HEK293 (cell line): ENCODE measurements at regions not wholly inside any gene's neighbourhood (a gene's known extent, or its start where the extent isn't known, plus 50 kb on each side); places are given as distances from the start of the nearest gene placed in this dataset.

ENCODE experiments used
- CTCF ChIA-PET: fragments of 350-600 bp; formaldehyde crosslinking; extraction: SDS; loops from one replicate; lab custom pipeline; 2021; ENCODE audit warnings: antibody characterized with exemption; lab: Yijun Ruan, JAX
- POLR2A ChIA-PET: fragments of 300-600 bp; formaldehyde crosslinking; extraction: SDS; loops from one replicate; lab custom pipeline; 2020; ENCODE audit warnings: antibody characterized with exemption, inconsistent platforms; lab: Yijun Ruan, JAX
- H3K27ac ChIP-seq: fragments of 200-500 bp; sonication (Bioruptor generic); 2 replicates; pipeline ENCODE4 v1.5.1; 2014; ENCODE audit warnings: low read depth, low read length, control low read depth, inconsistent platforms; ENCODE audit errors: extremely low read depth
- H3K36me3 ChIP-seq, 2 experiments: fragments of 200-500 bp in 1 of 2; sonication (Bioruptor generic) in 1 of 2; 1 replicate in 1 of 2; 2 replicates in 1 of 2; pipeline ENCODE4 v1.5.1; 2014 to 2017; ENCODE audit warnings: inconsistent platforms in 2 of 2, low read length in 2 of 2; ENCODE audit not compliant: control insufficient read depth in 2 of 2, insufficient read depth in 1 of 2
- H3K4me1 ChIP-seq: fragments of 200-500 bp; sonication (Bioruptor generic); 2 replicates; pipeline ENCODE4 v1.5.1; 2014; ENCODE audit warnings: mild to moderate bottlenecking, low read length, inconsistent platforms; ENCODE audit not compliant: control insufficient read depth, insufficient read depth
- H3K4me3 ChIP-seq: 2 replicates; pipeline ENCODE4 v1.5.1; 2011; ENCODE audit warnings: low read depth, mild to moderate bottlenecking, control low read depth, low read length, moderate library complexity
- H3K9me3 ChIP-seq: fragments of 200-500 bp; sonication (Bioruptor generic); 2 replicates; pipeline ENCODE4 v1.5.1; 2014; ENCODE audit warnings: low read depth, low read length, inconsistent platforms; ENCODE audit not compliant: control insufficient read depth, insufficient read depth
- BCL11B ChIP-seq: fragments of 450-650 bp; formaldehyde crosslinking; IDR thresholded peaks from 2 replicates; pipeline ENCODE4 v1.5.1; 2016; ENCODE audit warnings: low read depth, missing biosample characterization, missing genetic modification characterization
- GLI2 ChIP-seq: fragments of 450-650 bp; formaldehyde crosslinking; IDR thresholded peaks from 2 replicates; pipeline ENCODE4; 2017; ENCODE audit warnings: missing biosample characterization, missing genetic modification characterization, low read depth, borderline replicate concordance
- HOXD13 ChIP-seq: sonication (generic); formaldehyde crosslinking; IDR thresholded peaks from 2 replicates; pipeline ENCODE4 v1.8.0; 2022; ENCODE audit warnings: missing genetic modification reagents, borderline replicate concordance
- KLF10 ChIP-seq: fragments of 450-650 bp; IDR thresholded peaks from 2 replicates; pipeline ENCODE4 v1.5.1; 2018; ENCODE audit warnings: missing biosample characterization, mild to moderate bottlenecking, missing genetic modification characterization
- OVOL3 ChIP-seq: fragments of 450-650 bp; formaldehyde crosslinking; IDR thresholded peaks from 2 replicates; pipeline ENCODE4 v1.5.1; 2016; ENCODE audit warnings: missing biosample characterization, missing genetic modification characterization
- PRDM2 ChIP-seq: fragments of 450-650 bp; formaldehyde crosslinking; IDR thresholded peaks from 2 replicates; pipeline ENCODE4 v1.5.1; 2016; ENCODE audit warnings: missing biosample characterization, missing genetic modification characterization, borderline replicate concordance
- ZBTB1 ChIP-seq: fragments of 450-650 bp; formaldehyde crosslinking; IDR thresholded peaks from 2 replicates; pipeline ENCODE4 v1.5.1; 2016; ENCODE audit warnings: missing biosample characterization, missing genetic modification characterization
- ZBTB17 ChIP-seq: fragments of 450-650 bp; formaldehyde crosslinking; IDR thresholded peaks from 2 replicates; pipeline ENCODE4 v1.5.1; 2016; ENCODE audit warnings: missing biosample characterization, missing genetic modification characterization
- ZBTB20 ChIP-seq: fragments of 450-650 bp; formaldehyde crosslinking; IDR thresholded peaks from 2 replicates; pipeline ENCODE4 v1.5.1; 2016; ENCODE audit warnings: missing biosample characterization, missing genetic modification characterization
- ZFP41 ChIP-seq: fragments of 450-650 bp; formaldehyde crosslinking; IDR thresholded peaks from 2 replicates; pipeline ENCODE4 v1.5.1; 2016; ENCODE audit warnings: missing biosample characterization, missing genetic modification characterization, borderline replicate concordance
- ZFP69B ChIP-seq: fragments of 450-650 bp; formaldehyde crosslinking; IDR thresholded peaks from 2 replicates; pipeline ENCODE4 v1.5.1; 2016; ENCODE audit warnings: missing biosample characterization, missing genetic modification characterization
- ZNF10 ChIP-seq: fragments of 450-650 bp; formaldehyde crosslinking; IDR thresholded peaks from 2 replicates; pipeline ENCODE4 v1.5.1; 2017; ENCODE audit warnings: missing biosample characterization, missing genetic modification characterization
- ZNF140 ChIP-seq: fragments of 450-650 bp; formaldehyde crosslinking; IDR thresholded peaks from 2 replicates; pipeline ENCODE4 v1.5.1; 2016; ENCODE audit warnings: missing biosample characterization, missing genetic modification characterization
- ZNF202 ChIP-seq: fragments of 450-650 bp; formaldehyde crosslinking; IDR thresholded peaks from 2 replicates; pipeline ENCODE4 v1.5.1; 2016; ENCODE audit warnings: missing biosample characterization, missing genetic modification characterization, borderline replicate concordance
- ZNF211 ChIP-seq: fragments of 450-650 bp; formaldehyde crosslinking; IDR thresholded peaks from 2 replicates; pipeline ENCODE4 v1.5.1; 2016; ENCODE audit warnings: low read depth, missing biosample characterization, missing genetic modification characterization
- ZNF223 ChIP-seq: fragments of 450-650 bp; formaldehyde crosslinking; IDR thresholded peaks from 2 replicates; pipeline ENCODE4 v1.5.1; 2016; ENCODE audit warnings: missing biosample characterization, missing genetic modification characterization
- ZNF26 ChIP-seq: fragments of 450-650 bp; formaldehyde crosslinking; IDR thresholded peaks from 2 replicates; pipeline ENCODE4 v1.5.1; 2016; ENCODE audit warnings: missing biosample characterization, missing genetic modification characterization
- ZNF433 ChIP-seq: fragments of 450-650 bp; formaldehyde crosslinking; IDR thresholded peaks from 2 replicates; pipeline ENCODE4 v1.5.1; 2016; ENCODE audit warnings: missing biosample characterization, missing genetic modification characterization, low read depth
- ZNF488 ChIP-seq: fragments of 450-650 bp; formaldehyde crosslinking; IDR thresholded peaks from 2 replicates; pipeline ENCODE4 v1.5.1; 2016; ENCODE audit warnings: missing biosample characterization, missing genetic modification characterization
- ZNF510 ChIP-seq: fragments of 450-650 bp; formaldehyde crosslinking; IDR thresholded peaks from 2 replicates; pipeline ENCODE4 v1.5.1; 2018; ENCODE audit warnings: mild to moderate bottlenecking, missing genetic modification characterization, missing biosample characterization; ENCODE audit not compliant: insufficient replicate concordance
- ZNF514 ChIP-seq: fragments of 450-650 bp; formaldehyde crosslinking; IDR thresholded peaks from 2 replicates; pipeline ENCODE4 v1.5.1; 2016; ENCODE audit warnings: missing biosample characterization, missing genetic modification characterization
- ZNF561 ChIP-seq: fragments of 450-650 bp; IDR thresholded peaks from 2 replicates; pipeline ENCODE4 v1.5.1; 2018; ENCODE audit warnings: missing biosample characterization, missing genetic modification characterization, borderline replicate concordance
- ZNF626 ChIP-seq: fragments of 450-650 bp; sonication (Bioruptor Pico); formaldehyde crosslinking; IDR thresholded peaks from 2 replicates; pipeline ENCODE4 v1.5.1; 2018; ENCODE audit warnings: missing biosample characterization, missing genetic modification characterization, inconsistent platforms
- TF ChIP-seq, protein P1 (sequence below): fragments of 450-650 bp; formaldehyde crosslinking; IDR thresholded peaks from 2 replicates; pipeline ENCODE4 v1.5.1; 2017; ENCODE audit warnings: missing biosample characterization, mild to moderate bottlenecking, missing genetic modification characterization, moderate library complexity
- TF ChIP-seq, protein P2 (sequence below): fragments of 450-650 bp; formaldehyde crosslinking; IDR thresholded peaks from 2 replicates; pipeline ENCODE4; 2016; ENCODE audit warnings: missing biosample characterization, missing genetic modification characterization

- no peak for TF ChIP-seq PRDM2 (tag by site-specific recombination)
- TF ChIP-seq ZNF514 (tag by site-specific recombination): no peak
- no peak for TF ChIP-seq ZFP69B (tag by site-specific recombination)
- no peak for TF ChIP-seq ZBTB20 (tag by site-specific recombination)
- TF ChIP-seq BCL11B: no peak
- TF ChIP-seq ZNF26: no peak
- TF ChIP-seq HOXD13 (CRISPR knock-in tag): no peak
These were observed 234.1 kb downstream of the ANKRD50 start (continued) for GRCh38 chr4:124478470-124478869.

GRCh38 chr4:124480061-124480460 is 232.5 kb downstream of the ANKRD50 start:
- Histone ChIP-seq H3K9me3 (no peaks in the 10 kb centered on the region), H3K4me3 (no peak overlapping the region), H3K4me1 (no peaks in the 10 kb centered on the region), H3K36me3 (no peaks in the 10 kb centered on the region), H3K27ac (no peak overlapping the region)
- POLR2A ChIA-PET: no interaction called here
- TF ChIP-seq ZNF510 (tag by site-specific recombination) (no peak), OVOL3 (tag by site-specific recombination) (no peak), ZFP41 (tag by site-specific recombination) (no peak), ZNF626 (tag by site-specific recombination) (no peak), ZBTB20 (tag by site-specific recombination) (no peak), ZNF488 (no peak), ZNF211 (tag by site-specific recombination) (no peak), ZBTB17 (tag by site-specific recombination) (no peak), ZNF202 (tag by site-specific recombination) (no peak), ZNF10 (tag by site-specific recombination) (no peak), ZBTB1 (tag by site-specific recombination) (no peak), ZNF433 (no peak), GLI2 (no peak), ZNF140 (tag by site-specific recombination) (no peak), ZNF26 (no peak), KLF10 (tag by site-specific recombination) (no peak), ZNF561 (tag by site-specific recombination) (no peak), ZNF223 (no peak)
- TF ChIP-seq, protein P1, sequence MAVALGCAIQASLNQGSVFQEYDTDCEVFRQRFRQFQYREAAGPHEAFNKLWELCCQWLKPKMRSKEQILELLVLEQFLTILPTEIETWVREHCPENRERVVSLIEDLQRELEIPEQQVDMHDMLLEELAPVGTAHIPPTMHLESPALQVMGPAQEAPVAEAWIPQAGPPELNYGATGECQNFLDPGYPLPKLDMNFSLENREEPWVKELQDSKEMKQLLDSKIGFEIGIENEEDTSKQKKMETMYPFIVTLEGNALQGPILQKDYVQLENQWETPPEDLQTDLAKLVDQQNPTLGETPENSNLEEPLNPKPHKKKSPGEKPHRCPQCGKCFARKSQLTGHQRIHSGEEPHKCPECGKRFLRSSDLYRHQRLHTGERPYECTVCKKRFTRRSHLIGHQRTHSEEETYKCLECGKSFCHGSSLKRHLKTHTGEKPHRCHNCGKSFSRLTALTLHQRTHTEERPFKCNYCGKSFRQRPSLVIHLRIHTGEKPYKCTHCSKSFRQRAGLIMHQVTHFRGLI: no peak
- TF ChIP-seq, protein P2, sequence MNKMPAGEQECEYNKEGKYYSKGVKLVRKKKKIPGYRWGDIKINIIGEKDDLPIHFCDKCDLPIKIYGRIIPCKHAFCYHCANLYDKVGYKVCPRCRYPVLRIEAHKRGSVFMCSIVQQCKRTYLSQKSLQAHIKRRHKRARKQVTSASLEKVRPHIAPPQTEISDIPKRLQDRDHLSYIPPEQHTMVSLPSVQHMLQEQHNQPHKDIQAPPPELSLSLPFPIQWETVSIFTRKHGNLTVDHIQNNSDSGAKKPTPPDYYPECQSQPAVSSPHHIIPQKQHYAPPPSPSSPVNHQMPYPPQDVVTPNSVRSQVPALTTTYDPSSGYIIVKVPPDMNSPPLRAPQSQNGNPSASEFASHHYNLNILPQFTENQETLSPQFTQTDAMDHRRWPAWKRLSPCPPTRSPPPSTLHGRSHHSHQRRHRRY (tag by site-specific recombination): no peak
- CTCF ChIA-PET: no interaction called here
